Lower lobe of right lung (tissue), 2 donors: ENCODE measurements at regions not wholly inside any gene's neighbourhood (a gene's known extent, or its start where the extent isn't known, plus 50 kb on each side); places are given as distances from the start of the nearest gene placed in this dataset.

Source experiments
- ATAC-seq, 2 donors: fragments of 200-7000 bp; cut with Tn5 transposase; one replicate each; pipeline ENCODE4 v1.9.1; 2020 to 2022; ENCODE audit warnings: mild to moderate bottlenecking in 2 of 2, moderate library complexity in 2 of 2
- DNase-seq: peaks from one replicate; pipeline ENCODE4 v3.0.0-alpha.2; 2020
- H3K27ac ChIP-seq: fragments of 200-600 bp; one replicate; pipeline ENCODE4 v1.8.0; 2022
- H3K27me3 ChIP-seq: fragments of 200-600 bp; one replicate; pipeline ENCODE4 v1.8.0; 2022; ENCODE audit warnings: low read depth
- H3K36me3 ChIP-seq: fragments of 200-600 bp; one replicate; pipeline ENCODE4 v1.8.0; 2022; ENCODE audit warnings: mild to moderate bottlenecking
- H3K4me1 ChIP-seq: fragments of 200-600 bp; one replicate; pipeline ENCODE4 v1.8.0; 2022
- H3K4me3 ChIP-seq: fragments of 200-600 bp; one replicate; pipeline ENCODE4 v1.8.0; 2022; ENCODE audit warnings: mild to moderate bottlenecking
- H3K9me3 ChIP-seq: fragments of 200-600 bp; one replicate; pipeline ENCODE4 v1.8.0; 2022
- intact Hi-C: fragments of 100-400 bp; cut with DNase I; formaldehyde crosslinking; loops from one replicate; pipeline ENCODE4 v1.11.0; 2022
- TF ChIP-seq, protein P1 (sequence below): fragments of 200-600 bp; IDR thresholded peaks from one replicate; pipeline ENCODE4 v1.8.0; 2022; ENCODE audit warnings: antibody characterized with exemption, mild to moderate bottlenecking
- donor health status: DM: no; HTN: yes; CAD: no; lungs with severe emphysema.

- ATAC-seq, result no peak
- Histone ChIP-seq H3K27ac (no peak overlapping the region), H3K4me3 (no peak overlapping the region), H3K4me1 (no peaks in the 10 kb centered on the region), H3K36me3 (no peaks in the 10 kb centered on the region), H3K27me3 (no peaks in the 10 kb centered on the region), H3K9me3 (no peaks in the 10 kb centered on the region)
- TF ChIP-seq, protein P1, sequence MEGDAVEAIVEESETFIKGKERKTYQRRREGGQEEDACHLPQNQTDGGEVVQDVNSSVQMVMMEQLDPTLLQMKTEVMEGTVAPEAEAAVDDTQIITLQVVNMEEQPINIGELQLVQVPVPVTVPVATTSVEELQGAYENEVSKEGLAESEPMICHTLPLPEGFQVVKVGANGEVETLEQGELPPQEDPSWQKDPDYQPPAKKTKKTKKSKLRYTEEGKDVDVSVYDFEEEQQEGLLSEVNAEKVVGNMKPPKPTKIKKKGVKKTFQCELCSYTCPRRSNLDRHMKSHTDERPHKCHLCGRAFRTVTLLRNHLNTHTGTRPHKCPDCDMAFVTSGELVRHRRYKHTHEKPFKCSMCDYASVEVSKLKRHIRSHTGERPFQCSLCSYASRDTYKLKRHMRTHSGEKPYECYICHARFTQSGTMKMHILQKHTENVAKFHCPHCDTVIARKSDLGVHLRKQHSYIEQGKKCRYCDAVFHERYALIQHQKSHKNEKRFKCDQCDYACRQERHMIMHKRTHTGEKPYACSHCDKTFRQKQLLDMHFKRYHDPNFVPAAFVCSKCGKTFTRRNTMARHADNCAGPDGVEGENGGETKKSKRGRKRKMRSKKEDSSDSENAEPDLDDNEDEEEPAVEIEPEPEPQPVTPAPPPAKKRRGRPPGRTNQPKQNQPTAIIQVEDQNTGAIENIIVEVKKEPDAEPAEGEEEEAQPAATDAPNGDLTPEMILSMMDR, result no peak
- intact Hi-C loops, result no loop called here
- DNase-seq, result no peak
Observed at GRCh38 chr3:147640781-147641180, 231.6 kb downstream of the ZIC1 start.

DNA sequence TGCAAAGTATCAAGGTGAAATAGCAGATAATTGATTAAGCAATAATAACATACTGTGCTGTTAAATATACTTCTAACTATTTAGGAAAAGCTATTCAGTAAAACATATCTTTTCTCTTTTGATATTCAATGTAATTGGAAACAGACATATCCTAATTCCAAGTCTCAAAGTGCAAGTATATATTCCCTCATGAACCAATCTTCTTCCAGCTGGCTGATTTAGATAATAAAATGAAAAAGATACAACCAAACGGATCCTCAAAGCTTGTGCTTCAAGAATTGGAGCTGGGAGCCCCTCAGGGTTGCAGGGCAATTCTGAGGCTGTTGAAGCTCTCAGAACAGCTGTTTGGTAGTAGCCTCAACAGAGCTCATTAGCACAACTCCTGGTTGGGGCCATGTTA lies 236.6 kb downstream of the ZIC1 start:
- H3K27me3 ChIP-seq, result no peaks in the 10 kb centered on the region
- intact Hi-C loops, result no loop called here
- H3K27ac ChIP-seq, result no peak overlapping the region
- ATAC-seq, result no peak
- TF ChIP-seq, protein P1, result no peak
- no peaks in the 10 kb centered on the region for H3K9me3 ChIP-seq
- no peak overlapping the region for H3K4me3 ChIP-seq
- H3K36me3 ChIP-seq, result no peaks in the 10 kb centered on the region
- DNase-seq, result no peak
- no peaks in the 10 kb centered on the region for H3K4me1 ChIP-seq

DNA sequence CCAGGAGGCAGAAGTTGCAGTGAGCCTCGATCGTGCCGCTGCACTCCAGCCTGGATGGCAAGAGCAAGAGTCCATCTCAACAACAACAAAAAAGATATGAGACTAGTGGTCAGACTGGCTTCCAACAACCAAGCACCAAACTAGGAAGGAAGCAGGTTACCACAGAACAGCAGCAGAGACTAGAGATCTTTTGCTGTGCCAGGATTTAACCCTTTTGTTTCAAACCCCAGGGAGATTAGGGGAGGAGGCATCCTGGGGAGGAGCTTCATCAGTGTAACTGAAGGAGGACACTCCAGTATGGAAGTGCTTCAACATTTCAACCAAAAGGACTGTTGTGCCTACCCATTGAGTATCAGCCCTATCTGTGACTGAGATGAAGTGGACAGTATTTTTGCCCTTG lies 240.3 kb downstream of the ZIC1 start:
- no peak overlapping the region for H3K4me3 ChIP-seq
- H3K36me3 ChIP-seq, result no peaks in the 10 kb centered on the region
- DNase-seq, result no peak
- H3K27ac ChIP-seq, result no peak overlapping the region
- H3K4me1 ChIP-seq, result no peaks in the 10 kb centered on the region
- TF ChIP-seq, protein P1, result no peak
- intact Hi-C loops, result no loop called here
- no peaks in the 10 kb centered on the region for H3K9me3 ChIP-seq
- H3K27me3 ChIP-seq, result no peaks in the 10 kb centered on the region
- ATAC-seq, result no peak

GRCh38 chr3:147651107-147651778 lies 242.1 kb downstream of the ZIC1 start:
- ATAC-seq, result no peak
- TF ChIP-seq, protein P1, result no peak
- Histone ChIP-seq H3K27me3 (no peaks in the 10 kb centered on the region), H3K4me3 (no peak overlapping the region), H3K36me3 (no peaks in the 10 kb centered on the region), H3K27ac (no peak overlapping the region), H3K9me3 (no peaks in the 10 kb centered on the region), H3K4me1 (no peaks in the 10 kb centered on the region)
- intact Hi-C loops, result no loop called here
- no peak for DNase-seq

DNA sequence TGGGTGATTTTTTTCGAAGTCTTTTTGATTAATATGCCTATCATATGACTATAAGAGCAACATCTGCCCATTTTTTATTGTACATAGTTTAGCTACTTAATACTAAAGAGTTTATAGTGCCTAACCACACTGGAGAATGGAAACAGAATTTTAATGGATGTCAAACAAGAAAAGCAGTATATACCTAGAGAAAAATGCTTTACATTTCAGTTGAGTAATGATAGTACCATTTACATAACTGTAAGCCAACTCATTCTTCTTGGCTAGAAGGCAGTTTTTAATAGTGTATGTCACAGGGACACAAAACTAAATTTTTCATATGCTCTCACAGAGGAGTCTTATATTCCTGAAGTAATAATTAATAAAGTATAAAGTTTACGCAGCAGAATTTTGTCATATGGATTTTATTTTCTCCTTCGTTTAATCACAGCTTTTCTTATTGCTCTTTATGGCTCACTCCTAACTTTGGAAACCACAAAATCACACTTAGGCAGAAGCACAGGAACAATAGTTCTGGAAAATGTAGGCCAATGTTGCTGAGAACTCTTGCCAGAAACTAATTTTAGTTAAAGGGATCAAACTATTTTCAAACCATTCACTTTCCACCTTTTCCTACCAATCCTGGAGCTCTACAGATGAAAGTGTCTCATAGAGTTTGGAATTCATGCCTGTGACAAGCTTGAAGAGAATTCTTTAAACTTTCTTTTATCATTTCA lies 243.6 kb downstream of the ZIC1 start:
- no peak overlapping the region for H3K27ac ChIP-seq
- no peaks in the 10 kb centered on the region for H3K36me3 ChIP-seq
- no peaks in the 10 kb centered on the region for H3K4me1 ChIP-seq
- no peak for ATAC-seq
- no peaks in the 10 kb centered on the region for H3K27me3 ChIP-seq
- no peak for DNase-seq
- intact Hi-C loops, result no loop called here
- no peaks in the 10 kb centered on the region for H3K9me3 ChIP-seq
- TF ChIP-seq, protein P1, result no peak
- no peak overlapping the region for H3K4me3 ChIP-seq
